IMR-90 (cell line): ENCODE measurements at regions not wholly inside any gene's neighbourhood (a gene's known extent, or its start where the extent isn't known, plus 50 kb on each side); places are given as distances from the start of the nearest gene placed in this dataset.

ENCODE experiments used
- ATAC-seq: fragments of 200-7000 bp; cut with Tn5 transposase; 2 replicates; pipeline ENCODE4 v1.9.1; 2020; ENCODE audit warnings: low read depth, mild to moderate bottlenecking, moderate library complexity
- BruUV-seq: library from RNA; stranded (reverse); fragments of 400-500 nt; replicated peaks from 2 replicates; lab custom pipeline; 2021; lab: Mats Ljungman, UMichigan
- CTCF ChIA-PET: fragments of 300-600 bp; formaldehyde crosslinking; extraction: SDS; loops from one replicate; lab custom pipeline; 2021; ENCODE audit warnings: antibody characterized with exemption; lab: Yijun Ruan, JAX
- POLR2A ChIA-PET: fragments of 300-600 bp; sonication (Branson Sonifier 250); formaldehyde crosslinking; loops from one replicate; lab custom pipeline; 2022; ENCODE audit warnings: antibody characterized with exemption; ENCODE audit not compliant: unreplicated experiment; lab: Charles Lee
- DNase-seq: peaks from one replicate; pipeline ENCODE4 v3.0.0; 2013
- H2AFZ ChIP-seq: replicated peaks from 2 replicates; pipeline ENCODE3; 2013; ENCODE audit warnings: low read length, mild to moderate bottlenecking; ENCODE audit not compliant: poor library complexity
- H2AK5ac ChIP-seq: 2 replicates; pipeline ENCODE4 v1.6.1; 2013; ENCODE audit warnings: low read depth, low read length, inconsistent platforms
- H2AK9ac ChIP-seq: replicated peaks from 2 replicates; pipeline ENCODE3; 2013; ENCODE audit warnings: mild to moderate bottlenecking, low read depth, low read length, moderate library complexity; ENCODE audit not compliant: poor library complexity
- H2BK120ac ChIP-seq: 2 replicates; pipeline ENCODE4 v1.6.1; 2013; ENCODE audit warnings: low read depth, low read length, inconsistent platforms
- H2BK15ac ChIP-seq: 3 replicates; pipeline ENCODE4 v1.6.1; 2013; ENCODE audit warnings: low read depth, low read length, inconsistent platforms
- H2BK20ac ChIP-seq: 2 replicates; pipeline ENCODE4 v1.6.1; 2013; ENCODE audit warnings: low read depth, mild to moderate bottlenecking, inconsistent platforms, low read length, moderate library complexity
- H2BK5ac ChIP-seq: 2 replicates; pipeline ENCODE4 v1.6.1; 2013; ENCODE audit warnings: mild to moderate bottlenecking, low read depth, low read length, inconsistent platforms; ENCODE audit not compliant: poor library complexity, severe bottlenecking
- H3K14ac ChIP-seq: replicated peaks from 2 replicates; pipeline ENCODE4 v1.6.1; 2013; ENCODE audit warnings: low read depth, low read length, inconsistent platforms
- H3K18ac ChIP-seq: 2 replicates; pipeline ENCODE4 v1.6.1; 2013; ENCODE audit warnings: low read depth, low read length, control low read depth
- H3K23ac ChIP-seq: 2 replicates; pipeline ENCODE4 v1.6.1; 2013; ENCODE audit warnings: low read depth, low read length, inconsistent platforms
- H3K27ac ChIP-seq: 2 replicates; pipeline ENCODE4 v1.5.1; 2013; ENCODE audit warnings: mild to moderate bottlenecking, control low read depth, low read length; ENCODE audit not compliant: insufficient read depth
- H3K27me3 ChIP-seq: 2 replicates; pipeline ENCODE4 v1.6.1; 2013; ENCODE audit warnings: low read length; ENCODE audit not compliant: control insufficient read depth, insufficient read depth
- H3K36me3 ChIP-seq: 2 replicates; pipeline ENCODE4 v1.6.1; 2013; ENCODE audit warnings: low read length, mixed read lengths; ENCODE audit not compliant: control insufficient read depth, insufficient read depth
- H3K4ac ChIP-seq: 2 replicates; pipeline ENCODE4 v1.6.1; 2013; ENCODE audit warnings: low read depth, low read length, inconsistent platforms
- H3K4me1 ChIP-seq: 2 replicates; pipeline ENCODE4 v1.6.1; 2013; ENCODE audit warnings: low read length, mixed read lengths; ENCODE audit not compliant: control insufficient read depth, insufficient read depth
- H3K4me2 ChIP-seq: 2 replicates; pipeline ENCODE4 v1.6.1; 2013; ENCODE audit warnings: low read depth, mild to moderate bottlenecking, control low read depth, low read length, moderate library complexity
- H3K4me3 ChIP-seq: 2 replicates; pipeline ENCODE4 v1.5.1; 2013; ENCODE audit warnings: low read depth, mild to moderate bottlenecking, control low read depth, low read length, moderate library complexity; ENCODE audit not compliant: insufficient read depth
- H3K56ac ChIP-seq: 2 replicates; pipeline ENCODE4 v1.6.1; 2013; ENCODE audit warnings: low read length, inconsistent platforms; ENCODE audit not compliant: insufficient read depth; ENCODE audit errors: extremely low read depth
- H3K79me1 ChIP-seq, 2 experiments: 2 replicates each; pipeline ENCODE4 v1.6.1; 2013; ENCODE audit warnings: low read length in 2 of 2, inconsistent platforms in 1 of 2, low read depth in 1 of 2
- H3K9ac ChIP-seq: 2 replicates; pipeline ENCODE4 v1.6.1; 2013; ENCODE audit warnings: low read depth, low read length, control low read depth
- H3K9me1 ChIP-seq: 2 replicates; pipeline ENCODE4 v1.6.1; 2013; ENCODE audit warnings: low read length, inconsistent platforms; ENCODE audit not compliant: insufficient read depth
- H3K9me3 ChIP-seq: 2 replicates; pipeline ENCODE4 v1.6.1; 2013; ENCODE audit warnings: low read length; ENCODE audit not compliant: control insufficient read depth, insufficient read depth
- H4K20me1 ChIP-seq: 2 replicates; pipeline ENCODE4 v1.6.1; 2013; ENCODE audit warnings: low read length, inconsistent platforms; ENCODE audit not compliant: insufficient read depth
- H4K5ac ChIP-seq: 2 replicates; pipeline ENCODE4 v1.6.1; 2013; ENCODE audit warnings: mild to moderate bottlenecking, low read depth, low read length, control low read depth
- H4K8ac ChIP-seq, 2 experiments: 2 replicates each; pipeline ENCODE4 v1.6.1; 2013; ENCODE audit warnings: low read depth in 2 of 2, low read length in 2 of 2, control low read depth in 1 of 2, inconsistent platforms in 1 of 2
- H4K91ac ChIP-seq: 2 replicates; pipeline ENCODE4 v1.6.1; 2013; ENCODE audit warnings: low read depth, low read length, inconsistent platforms; ENCODE audit not compliant: insufficient read depth
- CEBPB ChIP-seq: IDR thresholded peaks from 2 replicates; pipeline ENCODE4 v1.6.1; 2012; ENCODE audit warnings: low read depth, low read length, improper control_type of control experiment
- POLR2A ChIP-seq: IDR thresholded peaks from 2 replicates; pipeline ENCODE4 v1.6.1; 2012; ENCODE audit warnings: mild to moderate bottlenecking, low read depth, low read length
- WGBS, 2 experiments: methylation state at CpG; one replicate each; pipeline versions ENCODE4 v1.1.5 to v1.1.7; 2013; ENCODE audit warnings: missing lambda C conversion rate in 2 of 2; ENCODE audit not compliant: insufficient read length in 1 of 2; ENCODE audit errors: extremely low coverage in 2 of 2; 5-methylcytosine and 5-hydroxymethylcytosine counted together
- dilution Hi-C: fragments of 300-500 bp; cut with HindIII; formaldehyde crosslinking; loops from one replicate; pipeline ENCODE4 v1.14.3; 2018; ENCODE audit warnings: low sequenced_read_pairs; ENCODE audit not compliant: unreplicated experiment
- in situ Hi-C: fragments of 300-500 bp; cut with MboI; formaldehyde crosslinking; loops from 3 replicates; pipeline ENCODE4 v1.14.3; 2019; ENCODE audit warnings: low sequenced_read_pairs, inconsistent platforms, mixed read lengths
- intact Hi-C: fragments of 100-400 bp; cut with micrococcal nuclease; formaldehyde crosslinking; loops from 2 replicates; pipeline ENCODE4 v1.10.0; 2022

DNA sequence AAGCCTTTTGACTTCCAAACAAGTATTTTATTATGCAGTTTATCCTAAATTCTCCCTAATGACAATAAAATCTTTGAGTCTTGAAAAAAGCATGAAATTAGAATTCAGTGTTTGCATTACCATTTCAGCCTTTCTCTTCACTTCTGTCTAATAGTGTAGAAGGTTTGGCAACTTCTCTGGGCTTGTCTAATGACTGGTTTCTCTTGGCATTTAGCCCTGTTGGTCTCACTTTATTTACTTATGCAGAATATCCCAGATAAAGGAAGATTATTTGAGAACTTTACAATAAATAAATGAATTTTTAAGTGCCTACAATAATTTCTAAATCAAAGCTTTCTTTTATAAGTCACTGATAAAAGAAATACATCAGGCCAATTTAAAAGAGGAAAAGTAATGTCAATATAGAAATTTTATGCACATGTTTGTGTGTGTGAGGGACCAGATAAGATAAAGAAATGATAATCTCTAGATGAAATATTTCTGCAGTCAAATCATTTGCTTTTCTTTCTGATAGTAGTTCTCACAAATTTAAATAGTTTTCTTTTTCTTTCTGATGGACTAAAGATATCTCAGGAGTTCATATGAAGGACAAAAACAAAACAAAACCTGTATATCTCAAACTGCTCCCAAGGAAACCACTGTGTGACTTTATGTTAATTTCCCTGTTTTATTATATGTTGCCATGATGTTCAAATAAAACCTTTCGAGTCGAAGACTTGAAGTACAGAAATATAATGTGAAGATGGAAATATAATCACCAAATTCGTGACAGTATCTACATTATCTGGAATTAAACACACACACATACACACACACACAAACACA is 533.1 kb upstream of the CBLB start:
- H2BK15ac ChIP-seq: no peak overlapping the region
- TF ChIP-seq POLR2A: no peak
- 0 out of 2 replicates have a peak, but pooled peaks have one; percentile 18 for TF ChIP-seq CEBPB

More for the DNA sequence above, 533.1 kb upstream of the CBLB start:
- H3K4me2 ChIP-seq: no peak overlapping the region
- H3K4me3 ChIP-seq: no peak overlapping the region
- H3K14ac ChIP-seq: no peak overlapping the region
- no peak overlapping the region for H3K23ac ChIP-seq
- no peak overlapping the region for H2BK5ac ChIP-seq
- H4K8ac ChIP-seq: no peak overlapping the region
- no peak overlapping the region for H3K18ac ChIP-seq
- H3K79me1 ChIP-seq: no peaks in the 10 kb centered on the region
- H3K27ac ChIP-seq: no peak overlapping the region
- H2AK9ac ChIP-seq: no peak overlapping the region
- H2BK120ac ChIP-seq: no peak overlapping the region
- H3K9me1 ChIP-seq: no peaks in the 10 kb centered on the region
- no CpG with 5 or more reads among the region's 3 CpGs for WGBS, 2 experiments
- H3K36me3 ChIP-seq: no peaks in the 10 kb centered on the region
- no peaks in the 10 kb centered on the region for H3K27me3 ChIP-seq
- in situ Hi-C loops: no loop called here
- DNase-seq: peak; percentile 54
- no peak overlapping the region for H3K56ac ChIP-seq
- no peak overlapping the region for H4K91ac ChIP-seq
- no peak overlapping the region for H2AFZ ChIP-seq
- no peak overlapping the region for H2BK20ac ChIP-seq
- H3K9ac ChIP-seq: no peak overlapping the region
- intact Hi-C loops: no loop called here
- H3K4me1 ChIP-seq: peaks cover 4% of the 10 kb centered on the region; the same call in 1 of the 2 replicates
- ChIA-PET CTCF (no interaction called here), POLR2A (no interaction called here)
- H2AK5ac ChIP-seq: no peak overlapping the region
- H4K5ac ChIP-seq: no peak overlapping the region
- no TSS peak for BruUV-seq
- no peaks in the 10 kb centered on the region for H4K20me1 ChIP-seq
- H3K4ac ChIP-seq: no peak overlapping the region
- dilution Hi-C loops: no loop called here
- H3K9me3 ChIP-seq: no peaks in the 10 kb centered on the region
- ATAC-seq: no peak
